Psoas muscle (tissue), 7 donors: ENCODE measurements at regions not wholly inside any gene's neighbourhood (a gene's known extent, or its start where the extent isn't known, plus 50 kb on each side); places are given as distances from the start of the nearest gene placed in this dataset.
A peak's percentile ranks its signal among the peaks of the same experiment; 100 is the strongest.

ENCODE experiments used
- ATAC-seq, 4 donors: fragments of 200-7000 bp; cut with Tn5 transposase; one replicate each; pipeline ENCODE4 v1.9.1; 2020; ENCODE audit warnings: moderate library complexity in 3 of 4, mild to moderate bottlenecking in 2 of 4
- DNase-seq, 2 donors: peaks; one replicate each; pipeline ENCODE4 v3.0.0-alpha.2; 2020
- H3K27ac ChIP-seq: fragments of 200-600 bp; one replicate; pipeline ENCODE4 v1.8.0; 2022
- H3K27me3 ChIP-seq, 3 donors: fragments of 200-600 bp in 1 of 3; one replicate each; pipeline versions ENCODE4 v1.6.1 to v1.8.0; 2013 to 2022; ENCODE audit warnings: low read length in 2 of 3, mild to moderate bottlenecking in 2 of 3, moderate library complexity in 1 of 3; ENCODE audit not compliant: insufficient read depth in 3 of 3
- H3K36me3 ChIP-seq, 2 donors: fragments of 200-600 bp in 1 of 2; one replicate each; pipeline versions ENCODE4 v1.6.1 to v1.8.0; 2013 to 2022; ENCODE audit warnings: low read depth in 1 of 2, mild to moderate bottlenecking in 1 of 2, moderate library complexity in 1 of 2; ENCODE audit not compliant: insufficient read depth in 1 of 2
- H3K4me1 ChIP-seq: fragments of 200-600 bp; one replicate; pipeline ENCODE4 v1.8.0; 2022
- H3K4me3 ChIP-seq: fragments of 200-600 bp; one replicate; pipeline ENCODE4 v1.8.0; 2022; ENCODE audit warnings: mild to moderate bottlenecking
- H3K9me3 ChIP-seq: fragments of 200-600 bp; one replicate; pipeline ENCODE4 v1.8.0; 2022
- WGBS, 3 donors: extraction: QIAGEN DNeasy Blood & Tissue Kit; methylation state at CpG; one replicate each; pipeline versions ENCODE4 v1.1.6 to v1.1.7; 2013; 5-methylcytosine and 5-hydroxymethylcytosine counted together
- intact Hi-C, 2 donors: fragments of 100-400 bp; cut with DNase I; formaldehyde crosslinking; loops; one replicate each; pipeline versions ENCODE4 v1.11.0 to v1.14.2; 2022
- TF ChIP-seq, protein P1 (sequence below): fragments of 200-600 bp; IDR thresholded peaks from one replicate; pipeline ENCODE4 v1.8.0; 2022; ENCODE audit warnings: antibody characterized with exemption
- donor health status: healthy with polysubstance abuse.
- donor health status: DM: no; HTN: no; CAD: no; lungs with moderate emphysema.
- donor health status: Bipolar disorder and iron deficiency.
- donor health status: healthy.
- donor health status: DM: yes; HTN: yes; CAD: no.
- donor health status: DM: no; HTN: no; CAD: no.
- donor health status: DM: yes; HTN: yes; CAD: no.

DNA sequence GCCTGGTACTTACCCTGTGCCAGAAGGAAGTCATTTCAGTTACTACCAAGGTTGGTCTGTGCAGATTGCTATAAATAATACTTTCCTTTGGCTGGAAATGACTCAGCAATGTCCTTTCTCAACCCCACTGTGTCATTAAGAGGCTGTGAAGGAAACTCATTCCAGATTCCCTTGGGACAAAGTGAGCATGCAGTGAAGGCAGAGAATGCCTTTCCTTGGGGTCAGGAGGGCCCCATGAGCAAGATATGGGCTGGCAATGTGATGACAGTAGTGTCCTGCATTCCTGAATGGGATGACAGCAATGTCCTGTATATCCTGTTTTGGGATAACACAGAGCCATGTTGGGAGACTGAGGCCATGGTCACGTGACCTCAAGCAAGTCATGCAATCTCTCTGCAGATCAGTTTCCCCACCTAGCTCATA lies 213.1 kb upstream of the TMTC4 start:
- no peaks in the 10 kb centered on the region for H3K27me3 ChIP-seq
- H3K4me1 ChIP-seq = peaks cover 4% of the 10 kb centered on the region
- H3K27ac ChIP-seq = no peak overlapping the region
- H3K4me3 ChIP-seq = no peak overlapping the region
- H3K36me3 ChIP-seq = no peaks in the 10 kb centered on the region
- peak in 1 of 4 donors; percentile 67 for ATAC-seq
- TF ChIP-seq, protein P1, sequence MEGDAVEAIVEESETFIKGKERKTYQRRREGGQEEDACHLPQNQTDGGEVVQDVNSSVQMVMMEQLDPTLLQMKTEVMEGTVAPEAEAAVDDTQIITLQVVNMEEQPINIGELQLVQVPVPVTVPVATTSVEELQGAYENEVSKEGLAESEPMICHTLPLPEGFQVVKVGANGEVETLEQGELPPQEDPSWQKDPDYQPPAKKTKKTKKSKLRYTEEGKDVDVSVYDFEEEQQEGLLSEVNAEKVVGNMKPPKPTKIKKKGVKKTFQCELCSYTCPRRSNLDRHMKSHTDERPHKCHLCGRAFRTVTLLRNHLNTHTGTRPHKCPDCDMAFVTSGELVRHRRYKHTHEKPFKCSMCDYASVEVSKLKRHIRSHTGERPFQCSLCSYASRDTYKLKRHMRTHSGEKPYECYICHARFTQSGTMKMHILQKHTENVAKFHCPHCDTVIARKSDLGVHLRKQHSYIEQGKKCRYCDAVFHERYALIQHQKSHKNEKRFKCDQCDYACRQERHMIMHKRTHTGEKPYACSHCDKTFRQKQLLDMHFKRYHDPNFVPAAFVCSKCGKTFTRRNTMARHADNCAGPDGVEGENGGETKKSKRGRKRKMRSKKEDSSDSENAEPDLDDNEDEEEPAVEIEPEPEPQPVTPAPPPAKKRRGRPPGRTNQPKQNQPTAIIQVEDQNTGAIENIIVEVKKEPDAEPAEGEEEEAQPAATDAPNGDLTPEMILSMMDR = no peak
- intact Hi-C loops = no loop called here
- 60 to 64% (median 61%) methylated on average over 1 of the region's 1 CpG for WGBS, 3 donors
- H3K9me3 ChIP-seq = no peaks in the 10 kb centered on the region
- no peak for DNase-seq

DNA sequence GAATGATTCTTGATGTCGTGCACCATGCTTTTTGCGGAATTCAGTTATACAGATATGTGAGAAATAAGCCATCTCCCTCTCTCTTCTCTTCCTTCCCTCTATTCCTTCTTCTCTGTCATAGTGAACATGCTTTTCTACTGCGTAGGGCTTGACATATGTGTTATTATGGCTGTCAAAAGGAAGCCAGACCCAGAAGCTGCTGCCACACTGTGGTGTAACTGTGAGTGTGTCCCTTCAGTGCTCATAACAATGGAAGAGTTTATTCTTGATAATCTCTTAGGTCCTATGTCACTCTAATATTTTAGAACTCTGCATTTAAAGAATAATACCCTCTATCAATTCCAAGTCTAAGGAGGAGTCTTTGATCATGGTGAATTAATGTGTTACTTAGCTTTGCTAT lies 208.9 kb upstream of the TMTC4 start:
- ATAC-seq = no peak
- WGBS, 3 donors = 71 to 88% (median 71%) methylated on average over 3 of the region's 3 CpGs
- intact Hi-C loops = no loop called here
- Histone ChIP-seq H3K27ac (no peak overlapping the region), H3K9me3 (no peaks in the 10 kb centered on the region), H3K4me3 (no peak overlapping the region), H3K36me3 (no peaks in the 10 kb centered on the region), H3K4me1 (peaks cover 4% of the 10 kb centered on the region), H3K27me3 (no peaks in the 10 kb centered on the region)
- TF ChIP-seq, protein P1 = no peak
- DNase-seq = no peak

DNA sequence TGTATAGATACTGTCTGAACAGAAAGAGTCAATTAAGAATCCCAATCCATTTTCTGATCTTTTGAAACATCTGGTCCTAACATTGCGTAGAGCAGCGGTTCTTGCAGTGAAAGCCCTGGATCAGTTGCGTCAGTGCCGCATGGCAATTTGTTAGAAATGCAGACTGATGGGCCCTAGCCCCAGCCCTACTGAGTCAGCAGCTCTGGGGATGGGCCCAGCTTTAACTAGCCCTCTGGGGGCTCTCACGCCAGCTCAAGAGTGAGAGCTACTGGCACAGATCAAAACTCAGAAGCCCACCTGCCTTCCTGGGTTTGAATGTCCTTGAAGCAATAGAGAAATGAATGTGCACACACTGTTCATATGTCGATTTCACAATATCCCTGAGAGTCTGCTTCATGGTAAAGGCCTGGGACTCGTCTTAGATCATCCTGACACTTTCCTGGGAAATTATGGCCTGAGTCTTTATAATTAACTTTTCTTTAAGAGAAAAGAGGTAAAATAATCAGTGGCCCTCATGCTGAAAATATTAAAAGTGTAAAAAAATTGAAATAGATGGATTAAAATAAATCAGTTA lies 206.8 kb upstream of the TMTC4 start:
- 69 to 72% (median 71%) methylated on average over 7 of the region's 7 CpGs for WGBS, 3 donors
- no peak overlapping the region for H3K27ac ChIP-seq
- H3K36me3 ChIP-seq = no peaks in the 10 kb centered on the region
- intact Hi-C loops = no loop called here
- no peaks in the 10 kb centered on the region for H3K9me3 ChIP-seq
- no peak overlapping the region for H3K4me3 ChIP-seq
- H3K4me1 ChIP-seq = no peaks in the 10 kb centered on the region
- no peak for DNase-seq
- TF ChIP-seq, protein P1 = no peak
- H3K27me3 ChIP-seq = no peaks in the 10 kb centered on the region
- no peak for ATAC-seq

DNA sequence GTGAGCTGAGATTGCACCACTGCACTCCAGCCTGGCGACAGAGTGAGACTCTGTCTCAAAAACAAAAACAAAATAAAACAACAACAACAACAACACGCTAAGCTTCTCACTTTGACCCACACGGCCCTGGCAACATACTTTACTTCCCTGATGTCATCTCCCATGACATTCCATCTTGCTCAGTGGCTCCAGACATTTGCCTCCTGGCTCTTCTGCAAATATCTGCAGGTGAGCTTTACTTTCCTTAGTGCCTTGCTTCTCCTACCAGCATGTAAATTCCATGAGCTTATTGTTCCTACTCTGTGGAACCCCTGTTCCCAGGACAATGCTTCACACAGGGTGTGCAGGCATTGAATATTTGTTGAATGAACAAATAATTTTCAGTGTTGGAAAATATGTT lies 205.6 kb upstream of the TMTC4 start:
- DNase-seq (no peak), ATAC-seq (no peak)
- peaks cover 0 to 5% (median 0%) of the 10 kb centered on the region in 3 donors for H3K27me3 ChIP-seq
- H3K4me3 ChIP-seq = no peak overlapping the region
- no peaks in the 10 kb centered on the region for H3K4me1 ChIP-seq
- no peaks in the 10 kb centered on the region for H3K36me3 ChIP-seq
- no peaks in the 10 kb centered on the region for H3K9me3 ChIP-seq
- intact Hi-C loops = no loop called here
- TF ChIP-seq, protein P1 = no peak
- no peak overlapping the region for H3K27ac ChIP-seq
- WGBS, 3 donors = 57 to 65% (median 64%) methylated on average over 3 of the region's 3 CpGs

DNA sequence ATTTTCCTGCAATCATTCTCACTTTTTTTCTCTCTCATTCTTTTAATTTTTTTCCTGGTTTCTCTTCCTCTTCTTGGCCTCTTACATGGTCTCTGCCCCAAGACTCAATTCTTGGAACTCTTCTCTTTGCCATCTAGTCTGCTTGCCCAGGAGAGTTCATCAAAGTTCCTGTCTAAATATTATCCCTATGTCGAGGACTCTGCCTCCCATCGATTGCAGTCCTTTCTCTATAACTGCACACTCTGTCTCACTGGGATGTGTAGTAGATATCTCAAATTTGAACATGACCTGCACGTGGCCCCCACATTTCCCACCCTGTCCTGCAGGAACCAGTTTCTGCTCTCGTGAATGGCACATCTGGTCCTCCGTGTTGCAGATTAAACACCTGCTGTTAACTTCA lies 204.7 kb upstream of the TMTC4 start:
- DNase-seq = no peak
- H3K27me3 ChIP-seq = peaks cover 0 to 5% (median 0%) of the 10 kb centered on the region in 3 donors
- intact Hi-C loops = no loop called here
- no peak overlapping the region for H3K27ac ChIP-seq
- H3K9me3 ChIP-seq = no peaks in the 10 kb centered on the region
- TF ChIP-seq, protein P1 = no peak
- H3K4me3 ChIP-seq = no peak overlapping the region
- H3K4me1 ChIP-seq = no peaks in the 10 kb centered on the region
- no peak for ATAC-seq
- no peaks in the 10 kb centered on the region for H3K36me3 ChIP-seq
- 75 to 78% (median 76%) methylated on average over 5 of the region's 5 CpGs for WGBS, 3 donors
